Skin of body (tissue), 1 donor: ENCODE measurements at regions not wholly inside any gene's neighbourhood (a gene's known extent, or its start where the extent isn't known, plus 50 kb on each side); places are given as distances from the start of the nearest gene placed in this dataset.
"Not testable (repeated sequence)": the region's sequence is repeated elsewhere in the genome, so short reads cannot be mapped to it uniquely, and the experiment has no call there.

Experiments used
- DNase-seq: peaks from one replicate; lab custom pipeline; 2025; lab: John Stamatoyannopoulos, UW

- DNase-seq = no peak
Measured at GRCh38 chrX:117843749-117844148, 272.9 kb downstream of the KLHL13 start.

DNA sequence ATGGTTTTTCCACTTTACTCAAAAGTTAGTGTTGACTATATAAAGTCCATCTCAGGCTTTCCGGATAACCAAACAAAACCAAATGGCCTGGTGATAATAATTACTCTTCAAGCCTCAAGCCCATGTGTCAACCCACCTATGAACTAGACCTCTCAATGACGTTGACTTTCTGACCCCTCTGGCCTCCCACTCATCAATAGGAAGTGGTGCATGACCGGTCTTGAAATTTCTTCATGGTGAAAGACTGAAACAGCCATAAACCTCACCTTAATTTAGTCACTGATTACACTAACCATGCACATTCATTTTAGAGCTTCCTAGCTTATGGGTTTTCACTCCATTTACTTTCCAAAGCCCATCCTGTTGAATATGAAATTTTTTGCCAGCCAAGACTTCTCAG is 276.0 kb downstream of the KLHL13 start:
- no peak for DNase-seq

DNA sequence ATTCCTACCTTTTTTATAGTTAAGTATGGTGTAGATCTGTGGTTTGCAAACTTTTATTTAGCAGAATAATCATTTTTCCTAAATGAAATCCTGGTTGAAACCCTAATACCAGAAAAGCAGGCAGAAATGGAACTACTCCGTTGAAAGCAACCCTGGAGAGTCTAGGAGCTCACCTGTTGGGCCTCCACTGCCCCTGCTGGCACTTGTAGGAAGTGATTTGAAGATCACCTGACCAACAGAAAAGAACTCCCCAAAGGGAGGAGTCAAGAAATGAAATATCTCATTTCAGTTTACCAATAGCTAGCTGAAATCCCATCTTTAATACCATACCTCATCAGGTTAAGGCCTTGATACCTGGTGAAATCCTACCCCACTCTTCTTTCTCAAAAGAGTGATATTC is 277.1 kb downstream of the KLHL13 start:
- DNase-seq = no peak

DNA sequence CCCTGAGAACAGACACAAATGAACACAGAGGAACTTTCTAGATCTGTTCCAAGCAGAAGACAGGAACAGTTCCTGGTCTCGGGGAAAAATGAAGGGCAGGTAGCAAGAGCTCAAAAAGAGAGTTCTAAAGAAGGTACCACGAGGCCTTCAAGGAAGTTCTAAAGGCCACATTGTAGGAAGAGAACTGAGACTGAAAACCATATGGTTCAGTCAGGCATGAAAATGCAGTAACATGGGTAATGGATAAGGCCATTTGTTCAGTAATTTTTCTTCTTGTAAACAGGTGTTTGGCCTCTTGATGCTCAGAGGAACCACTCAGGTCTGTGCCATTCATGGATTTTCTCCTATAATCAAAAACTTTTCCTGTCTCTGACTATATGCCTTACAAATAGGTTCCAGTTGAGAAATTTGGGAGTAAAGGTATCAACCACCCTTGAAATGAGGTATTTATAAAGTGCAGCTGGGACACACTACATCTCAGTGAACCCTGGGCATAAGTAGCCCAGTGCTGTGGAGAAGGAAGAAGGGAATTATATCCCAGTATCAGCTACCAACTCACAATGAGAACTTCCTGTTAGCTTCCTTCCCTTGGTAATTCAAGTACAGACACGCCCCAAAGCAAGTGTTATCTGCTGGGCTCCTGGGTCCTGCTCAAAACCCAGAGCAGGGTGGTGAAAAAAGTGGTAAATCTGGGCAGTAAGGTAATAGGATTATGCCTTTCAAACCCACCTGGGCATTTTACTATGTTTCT is 277.9 kb downstream of the KLHL13 start:
- DNase-seq = no peak

- DNase-seq = no peak
Measured at GRCh38 chrX:117835034-117835433, 281.6 kb downstream of the KLHL13 start.

DNA sequence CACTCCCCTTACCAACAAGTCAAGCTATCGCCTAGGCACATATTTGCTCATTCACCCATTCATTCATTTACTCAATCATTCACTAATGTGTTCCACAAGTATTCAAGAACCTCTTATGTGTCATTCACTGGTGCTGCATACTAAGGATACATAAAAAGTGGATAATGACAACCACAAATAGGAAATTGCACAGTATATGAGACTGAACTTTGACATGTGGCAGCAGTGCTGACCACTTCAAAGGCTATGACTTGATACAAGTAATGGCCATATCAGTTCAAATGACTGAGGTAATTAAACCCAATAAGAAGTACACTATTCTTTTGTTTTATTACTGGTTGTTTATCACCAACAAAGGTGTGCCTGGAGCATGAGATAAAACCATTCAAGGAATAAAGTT is 282.5 kb downstream of the KLHL13 start:
- DNase-seq = no peak

DNA sequence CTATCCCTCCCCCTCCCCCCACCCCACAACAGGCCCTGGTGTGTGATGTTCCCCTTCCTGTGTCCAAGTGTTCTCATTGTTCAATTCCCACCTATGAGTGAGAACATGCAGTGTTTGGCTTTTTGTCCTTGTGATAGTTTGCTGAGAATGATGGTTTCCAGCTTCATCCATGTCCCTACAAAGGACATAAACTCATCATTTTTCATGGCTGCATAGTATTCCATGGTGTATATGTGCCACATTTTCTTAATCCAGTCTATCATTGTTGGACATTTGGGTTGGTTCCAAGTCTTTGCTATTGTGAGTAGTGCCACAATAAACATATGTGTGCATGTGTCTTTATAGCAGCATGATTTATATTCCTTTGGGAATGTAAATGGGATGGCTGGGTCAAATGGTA is 295.1 kb downstream of the KLHL13 start:
- DNase-seq = not testable (repeated sequence)

- DNase-seq = no peak
Measured at GRCh38 chrX:117808426-117808825, 308.2 kb downstream of the KLHL13 start.

DNA sequence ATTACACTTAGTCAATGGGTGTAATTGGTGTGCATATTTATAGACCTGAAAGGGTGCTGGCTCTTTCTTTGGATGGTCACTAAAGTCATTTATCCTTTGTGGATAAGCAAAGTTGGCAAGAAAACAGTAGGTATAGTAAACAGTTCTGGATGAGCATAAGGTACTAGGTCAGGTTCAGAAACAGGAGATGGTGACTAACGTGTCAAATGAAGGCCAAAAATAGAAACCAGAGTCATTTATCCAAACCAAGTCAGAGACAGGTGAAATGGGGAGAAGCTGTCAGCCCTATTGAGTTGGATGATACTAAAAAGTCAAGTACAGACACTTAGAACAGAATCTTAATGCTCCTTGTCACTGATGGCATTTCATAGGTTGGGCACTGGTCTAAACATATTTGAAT is 313.1 kb downstream of the KLHL13 start:
- no peak for DNase-seq

- DNase-seq = no peak
Measured at GRCh38 chrX:117788339-117788738, 328.3 kb downstream of the KLHL13 start.

- DNase-seq = no peak
Measured at GRCh38 chrX:117771384-117771783, 345.2 kb downstream of the KLHL13 start.

- no peak for DNase-seq
Measured at GRCh38 chrX:117768861-117769604, 347.6 kb downstream of the KLHL13 start.

DNA sequence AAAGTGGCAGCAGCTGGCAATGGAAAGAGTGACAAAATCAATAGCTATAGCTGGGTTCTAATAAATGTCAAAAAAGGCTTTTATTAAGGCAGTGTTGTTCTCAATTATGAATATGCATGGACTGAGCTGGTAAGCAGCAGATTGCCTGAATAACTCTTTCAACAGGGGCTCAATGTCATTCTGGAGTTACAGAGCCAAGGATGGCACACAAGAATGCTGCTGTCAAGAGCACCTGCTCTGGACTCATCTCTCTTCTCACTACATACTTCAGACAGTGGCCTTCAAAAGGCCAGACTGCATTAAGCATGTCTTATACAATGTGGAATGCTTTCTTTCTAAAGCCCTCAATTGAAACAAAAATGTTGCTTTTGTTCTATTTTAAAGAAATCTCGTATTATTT is 351.4 kb downstream of the KLHL13 start:
- no peak for DNase-seq

DNA sequence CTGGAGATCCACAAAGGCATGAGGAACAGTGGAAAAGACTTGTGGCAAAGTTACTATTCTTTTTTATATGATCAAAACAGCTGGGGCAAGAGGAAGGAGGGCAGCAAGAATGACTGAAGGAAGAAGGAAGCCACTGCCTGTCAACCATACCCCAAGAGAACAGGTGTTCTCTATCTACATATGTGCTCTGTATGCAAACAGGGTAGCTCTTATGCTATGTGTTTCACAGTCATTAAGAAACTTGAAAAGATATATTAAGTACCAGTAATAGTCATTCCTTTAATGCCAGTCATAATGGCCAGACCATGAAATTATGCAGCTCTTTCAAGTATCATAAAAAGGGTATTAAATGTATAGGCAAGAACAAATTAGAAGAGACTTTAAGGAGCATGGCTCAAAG is 363.9 kb downstream of the KLHL13 start:
- DNase-seq = no peak

- no peak for DNase-seq
Measured at GRCh38 chrX:117751155-117751554, 365.5 kb downstream of the KLHL13 start.

- no peak for DNase-seq
Measured at GRCh38 chrX:117744958-117745357, 371.7 kb downstream of the KLHL13 start.

DNA sequence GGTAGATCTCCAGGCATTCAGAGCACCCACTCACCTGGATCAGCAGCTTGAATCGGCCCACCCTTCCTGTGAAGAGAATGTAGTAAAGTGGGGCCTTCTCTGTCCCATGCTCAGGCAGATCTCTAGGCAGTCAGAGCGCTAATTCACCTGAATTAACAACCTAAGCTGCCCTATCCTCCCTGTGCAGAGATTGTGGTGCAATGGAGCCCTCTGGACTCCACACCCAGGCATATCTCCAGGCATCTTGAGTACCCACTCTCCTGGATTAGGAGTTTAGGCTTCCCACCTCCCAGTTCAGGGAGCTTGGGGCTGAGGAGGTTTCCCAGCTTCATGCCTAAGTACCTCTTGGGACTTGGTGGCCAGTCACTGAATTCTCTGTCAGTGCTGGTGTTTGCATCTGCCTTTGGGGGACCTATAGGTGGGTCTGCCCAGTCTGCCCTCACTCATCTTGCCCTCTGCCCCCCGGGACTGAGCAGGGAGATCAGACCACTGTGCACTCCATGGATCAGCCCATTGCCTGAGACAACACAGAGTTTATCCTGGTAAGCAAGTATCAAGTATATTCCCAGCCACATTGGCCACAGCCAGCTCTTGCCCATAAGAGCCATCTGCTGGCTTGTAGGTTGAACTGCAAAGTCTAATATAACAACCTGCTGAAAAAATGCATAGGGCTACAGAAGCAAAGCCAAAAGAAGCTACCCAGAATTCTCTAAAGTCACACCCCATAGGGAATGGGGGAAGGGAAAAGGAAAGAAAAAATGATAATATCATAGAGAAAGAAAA is 372.9 kb downstream of the KLHL13 start:
- no peak for DNase-seq

DNA sequence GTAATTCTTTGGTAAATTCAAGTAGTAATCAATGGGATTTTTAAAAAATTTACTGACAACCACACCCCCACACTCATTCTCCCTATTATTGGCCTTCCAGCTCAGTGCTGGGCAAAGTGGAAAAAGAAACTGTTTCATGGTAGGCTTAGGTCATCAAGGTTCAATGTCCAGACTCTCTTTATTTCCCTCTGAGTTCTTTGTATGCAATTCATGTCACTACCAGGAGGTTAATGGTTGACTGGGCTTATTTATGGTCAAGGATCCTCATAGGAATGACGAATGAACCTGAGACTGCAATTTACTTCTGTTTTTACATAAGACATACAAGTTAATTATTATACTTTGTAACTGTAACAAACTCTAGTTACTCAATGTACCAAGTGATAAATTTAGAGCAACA is 403.2 kb downstream of the KLHL13 start:
- no peak for DNase-seq

GRCh38 chrX:117711782-117712181 is 404.8 kb downstream of the KLHL13 start:
- no peak for DNase-seq

- DNase-seq = no peak
Measured at GRCh38 chrX:117707948-117708743, 408.5 kb downstream of the KLHL13 start.

DNA sequence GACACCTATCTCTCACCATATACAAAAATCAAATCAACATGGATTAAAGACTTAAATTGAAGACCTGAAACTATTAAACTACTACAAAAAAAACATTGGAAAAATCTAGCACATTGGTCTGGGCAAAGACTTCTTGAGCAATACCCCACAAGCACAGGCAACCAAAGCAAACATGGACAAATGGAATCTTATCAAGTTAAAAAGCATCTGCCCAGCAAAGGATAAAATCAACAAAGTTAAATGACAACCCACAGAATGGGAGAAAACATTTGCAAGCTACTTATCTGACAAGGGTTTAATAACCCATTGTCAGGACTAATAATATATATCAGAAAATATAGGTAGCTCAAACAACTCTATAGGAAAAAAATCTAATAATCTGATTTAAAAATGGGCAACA is 415.6 kb downstream of the KLHL13 start:
- DNase-seq = no peak
